SK-N-SH (cell line): ENCODE measurements at regions not wholly inside any gene's neighbourhood (a gene's known extent, or its start where the extent isn't known, plus 50 kb on each side); places are given as distances from the start of the nearest gene placed in this dataset.

Source experiments
- CTCF ChIA-PET: fragments of 300-600, 350-600 bp; formaldehyde crosslinking; extraction: SDS; loops from one replicate; lab custom pipeline; 2021; lab: Yijun Ruan, JAX
- POLR2A ChIA-PET: fragments of 350-600 bp; sonication (Branson Sonifier 250); formaldehyde crosslinking; extraction: SDS; loops from one replicate; lab custom pipeline; 2020; ENCODE audit warnings: antibody characterized with exemption, inconsistent platforms; lab: Yijun Ruan, JAX
- DNase-seq: peaks from one replicate; pipeline ENCODE4 v3.0.0; 2012
- H2AFZ ChIP-seq: fragments of 200-600 bp; sonication (generic); 2 replicates; pipeline ENCODE4 v1.8.1; 2016; ENCODE audit warnings: antibody characterized with exemption, mild to moderate bottlenecking, low read depth
- H3F3A ChIP-seq: fragments of 200-600 bp; sonication (generic); replicated peaks from 2 replicates; pipeline ENCODE3; 2016; ENCODE audit warnings: antibody characterized with exemption, mild to moderate bottlenecking; ENCODE audit not compliant: insufficient read depth
- H3K27ac ChIP-seq, 2 experiments: fragments of 200-500 bp in 1 of 2; fragments of 200-600 bp in 1 of 2; sonication (Bioruptor generic) in 1 of 2; sonication (generic), shearing (Covaris generic) in 1 of 2; 2 replicates each; pipeline versions ENCODE4 v1.5.1 to v1.6.1; 2014 to 2016; ENCODE audit warnings: low read depth in 2 of 2, inconsistent platforms in 1 of 2, low read length in 1 of 2, mild to moderate bottlenecking in 1 of 2, mixed read lengths in 1 of 2
- H3K27me3 ChIP-seq: fragments of 200-600 bp; sonication (generic), shearing (Covaris generic); 2 replicates; pipeline ENCODE4 v1.6.1; 2016; ENCODE audit warnings: mixed run types; ENCODE audit not compliant: insufficient read depth
- H3K36me3 ChIP-seq, 2 experiments: fragments of 200-500 bp in 1 of 2; fragments of 200-600 bp in 1 of 2; sonication (Bioruptor generic) in 1 of 2; sonication (generic) in 1 of 2; replicated peaks in 1 of 2; 2 replicates each; pipeline versions ENCODE3 to v1.5.1; 2014 to 2016; ENCODE audit warnings: low read length in 1 of 2, mild to moderate bottlenecking in 1 of 2; ENCODE audit not compliant: insufficient read depth in 2 of 2, control insufficient read depth in 1 of 2
- H3K4me1 ChIP-seq, 2 experiments: fragments of 200-500 bp in 1 of 2; fragments of 200-600 bp in 1 of 2; sonication (Bioruptor generic) in 1 of 2; sonication (generic), shearing (Covaris generic) in 1 of 2; 2 replicates each; pipeline versions ENCODE4 v1.5.1 to v1.6.1; 2014 to 2016; ENCODE audit warnings: low read depth in 1 of 2, low read length in 1 of 2, mixed run types in 1 of 2; ENCODE audit not compliant: insufficient read depth in 2 of 2, control insufficient read depth in 1 of 2
- H3K4me2 ChIP-seq: fragments of 200-600 bp; sonication (generic), shearing (Covaris generic); 2 replicates; pipeline ENCODE4 v1.6.1; 2017; ENCODE audit warnings: mixed run types
- H3K4me3 ChIP-seq, 2 experiments: fragments of 200-500 bp in 1 of 2; fragments of 200-600 bp in 1 of 2; sonication (Bioruptor generic) in 1 of 2; sonication (generic), shearing (Covaris generic) in 1 of 2; 2 replicates each; pipeline versions ENCODE4 v1.5.1 to v1.8.1; 2014 to 2016; ENCODE audit warnings: low read depth in 2 of 2, inconsistent platforms in 1 of 2, low read length in 1 of 2, mild to moderate bottlenecking in 1 of 2, mixed read lengths in 1 of 2, moderate library complexity in 1 of 2
- H3K79me2 ChIP-seq: fragments of 200-600 bp; sonication (generic); 2 replicates; pipeline ENCODE4 v1.8.1; 2017; ENCODE audit warnings: mild to moderate bottlenecking; ENCODE audit not compliant: insufficient read depth
- H3K9ac ChIP-seq: fragments of 200-600 bp; sonication (generic); 2 replicates; pipeline ENCODE4 v1.6.1; 2017; ENCODE audit warnings: mixed run types
- H3K9me2 ChIP-seq: fragments of 200-600 bp; sonication (generic); 2 replicates; pipeline ENCODE4 v1.6.1; 2017; ENCODE audit warnings: mixed run types
- H3K9me3 ChIP-seq: fragments of 200-600 bp; sonication (generic); 2 replicates; pipeline ENCODE4 v1.6.1; 2017; ENCODE audit warnings: mixed run types, mild to moderate bottlenecking, moderate library complexity
- H4K20me1 ChIP-seq: fragments of 200-600 bp; sonication (generic); 2 replicates; pipeline ENCODE4 v1.6.1; 2017; ENCODE audit warnings: mild to moderate bottlenecking, mixed run types; ENCODE audit not compliant: insufficient read depth
- FOSL2 ChIP-seq: IDR thresholded peaks from 2 replicates; pipeline ENCODE4 v1.4.0; 2012; ENCODE audit warnings: low read depth, mild to moderate bottlenecking, moderate library complexity, borderline replicate concordance
- FOXJ3 ChIP-seq: sonication (generic); formaldehyde crosslinking; IDR thresholded peaks from 2 replicates; pipeline ENCODE4 v1.5.1; 2020; ENCODE audit warnings: mild to moderate bottlenecking, missing genetic modification reagents
- FOXM1 ChIP-seq: IDR thresholded peaks from 2 replicates; pipeline ENCODE4 v1.4.0; 2012; ENCODE audit warnings: low read depth, mild to moderate bottlenecking
- IRF3 ChIP-seq: fragments of 150-350 bp; IDR thresholded peaks from 2 replicates; pipeline ENCODE4 v1.6.1; 2016; ENCODE audit warnings: mild to moderate bottlenecking, low read depth, low read length
- JUND ChIP-seq: IDR thresholded peaks from 2 replicates; pipeline ENCODE4 v1.4.0; 2012
- MEF2A ChIP-seq: IDR thresholded peaks from 2 replicates; pipeline ENCODE4 v1.4.0; 2012; ENCODE audit warnings: low read depth, borderline replicate concordance
- POLR2AphosphoS5 ChIP-seq: IDR thresholded peaks from 2 replicates; pipeline ENCODE4 v1.6.1; 2012; ENCODE audit warnings: low read depth, low read length
- ZBTB33 ChIP-seq: IDR thresholded peaks from 2 replicates; pipeline ENCODE4 v1.4.0; 2012; ENCODE audit warnings: low read depth, borderline replicate concordance
- WGBS: methylation state at CpG from one replicate; pipeline ENCODE4 v1.1.6; 2017; ENCODE audit warnings: low lambda C conversion rate; 5-methylcytosine and 5-hydroxymethylcytosine counted together

GRCh38 chr3:30122359-30122758 is 484.0 kb upstream of the TGFBR2 start (continued):
- no peak for TF ChIP-seq FOXJ3 (CRISPR knock-in tag)
- TF ChIP-seq FOSL2 = no peak
- TF ChIP-seq, all 33 proteins: peak for 0

GRCh38 chr3:30123224-30123623 is 483.2 kb upstream of the TGFBR2 start:
- H3K9ac ChIP-seq = no peak overlapping the region
- no peaks in the 10 kb centered on the region for H3K9me3 ChIP-seq
- no peaks in the 10 kb centered on the region for H3K27me3 ChIP-seq
- 98% methylated on average over 3 of the region's 3 CpGs for WGBS
- H3K79me2 ChIP-seq = no peaks in the 10 kb centered on the region
- no peak overlapping the region for H3K4me3 ChIP-seq
- no peaks in the 10 kb centered on the region for H3K9me2 ChIP-seq
- DNase-seq = no peak
- H4K20me1 ChIP-seq = no peaks in the 10 kb centered on the region
- peaks cover 0 to 4% of the 10 kb centered on the region in 2 experiments; a peak in 2 of 4 replicates for H3K4me1 ChIP-seq
- no peak overlapping the region for H2AFZ ChIP-seq
- TF ChIP-seq IRF3 (no peak), MEF2A (no peak), FOSL2 (no peak)
- no peak overlapping the region for H3K4me2 ChIP-seq
- H3K36me3 ChIP-seq = no peaks in the 10 kb centered on the region
- H3K27ac ChIP-seq = no peak overlapping the region
- CTCF ChIA-PET = interaction anchor here (0.7 kb wide), 1 partner anchor 111 kb away, joined by 3 read pairs; no protein-coding TSS in a partner anchor
- POLR2A ChIA-PET = no interaction called here
- H3F3A ChIP-seq = no peaks in the 10 kb centered on the region

DNA sequence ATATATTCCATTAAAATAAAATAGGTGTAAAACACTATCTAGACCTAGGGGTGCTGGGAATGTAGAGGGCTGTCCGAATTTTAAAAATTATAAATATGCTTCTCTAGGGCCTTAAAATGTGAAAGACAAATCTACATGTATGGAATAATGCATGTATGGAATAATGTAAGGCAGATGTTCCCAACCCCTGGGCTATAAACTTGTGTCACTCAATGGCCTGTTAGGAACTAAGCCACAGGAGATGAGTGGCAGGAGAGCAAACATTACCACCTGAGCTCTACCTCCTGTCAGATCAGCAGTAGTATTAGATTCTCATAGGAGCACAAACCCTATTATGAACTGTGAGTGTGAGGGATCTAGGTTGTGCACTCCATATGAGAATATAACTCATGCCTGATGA is 482.6 kb upstream of the TGFBR2 start:
- H3K9me2 ChIP-seq = no peaks in the 10 kb centered on the region
- whole genome bisulfite sequencing = 63% methylated on average over 1 of the region's 1 CpG
- ChIA-PET CTCF (no interaction called here), POLR2A (no interaction called here)
- no peak overlapping the region for H3K4me2 ChIP-seq
- no peaks in the 10 kb centered on the region for H3F3A ChIP-seq
- no peaks in the 10 kb centered on the region for H3K9me3 ChIP-seq
- no peaks in the 10 kb centered on the region for H3K36me3 ChIP-seq
- no peak overlapping the region for H2AFZ ChIP-seq
- no peaks in the 10 kb centered on the region for H4K20me1 ChIP-seq
- no peak for DNase-seq
- no peak for TF ChIP-seq FOXJ3 (CRISPR knock-in tag)
- no peak for TF ChIP-seq ZBTB33
- TF ChIP-seq MEF2A = no peak
- TF ChIP-seq FOSL2 = no peak
- TF ChIP-seq FOXM1 = no peak
- TF ChIP-seq POLR2AphosphoS5 = no peak
- no peak for TF ChIP-seq JUND
- H3K27me3 ChIP-seq = no peaks in the 10 kb centered on the region
- H3K27ac ChIP-seq = no peak overlapping the region
- no peaks in the 10 kb centered on the region for H3K79me2 ChIP-seq
- no peak overlapping the region for H3K4me3 ChIP-seq
- H3K9ac ChIP-seq = no peak overlapping the region
- peaks cover 0 to 4% of the 10 kb centered on the region in 2 experiments; a peak in 2 of 4 replicates for H3K4me1 ChIP-seq
